ENCODE measurements at regions not wholly inside any gene's neighbourhood (a gene's known extent, or its start where the extent isn't known, plus 50 kb on each side); places are given as distances from the start of the nearest gene placed in this dataset.
A peak's percentile ranks its signal among the peaks of the same experiment; 100 is the strongest.

GRCh38 chr2:61721382-61721781, 132.5 kb downstream of the FAM161A start:
- no peak for DNase-seq

DNA sequence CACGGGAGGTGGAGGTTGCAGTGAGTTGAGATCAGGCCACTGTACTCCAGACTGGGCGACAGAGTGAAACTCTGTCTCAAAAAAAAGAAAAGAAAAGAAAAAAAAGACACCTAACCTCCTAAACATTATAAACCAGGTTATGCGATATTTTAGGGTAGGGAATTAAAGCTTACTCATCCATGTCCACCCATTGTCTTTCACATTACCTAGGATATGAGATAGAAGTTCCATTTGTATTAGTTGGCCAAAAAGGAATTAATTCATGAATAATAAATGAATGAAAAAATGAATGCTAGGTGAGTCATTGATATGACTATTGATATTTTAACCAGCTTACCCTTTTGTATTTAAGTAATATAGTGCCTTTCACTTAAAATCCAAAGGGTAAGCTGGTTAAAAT, 132.9 kb downstream of the FAM161A start:
- no peak for DNase-seq

DNA sequence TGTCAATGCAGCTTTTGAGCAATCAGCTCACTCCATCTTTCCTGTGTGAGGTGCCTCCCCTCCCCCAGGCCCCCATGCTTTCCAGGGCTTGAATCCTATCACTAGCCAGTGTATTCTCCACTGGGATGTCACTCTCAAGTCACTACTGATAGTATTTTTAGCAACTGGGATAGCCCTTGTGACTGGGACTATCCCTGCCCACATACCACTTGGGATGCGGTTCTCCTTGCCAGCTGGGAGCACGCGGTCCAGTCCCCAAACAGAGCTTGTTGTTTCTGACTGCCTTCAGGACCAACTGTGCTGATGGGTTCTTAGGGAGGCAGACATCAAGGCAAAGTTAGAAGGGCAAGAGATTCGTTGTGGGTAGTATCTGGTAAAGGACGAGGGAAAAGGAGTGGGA, 134.9 kb downstream of the FAM161A start:
- DNase-seq = no peak

DNA sequence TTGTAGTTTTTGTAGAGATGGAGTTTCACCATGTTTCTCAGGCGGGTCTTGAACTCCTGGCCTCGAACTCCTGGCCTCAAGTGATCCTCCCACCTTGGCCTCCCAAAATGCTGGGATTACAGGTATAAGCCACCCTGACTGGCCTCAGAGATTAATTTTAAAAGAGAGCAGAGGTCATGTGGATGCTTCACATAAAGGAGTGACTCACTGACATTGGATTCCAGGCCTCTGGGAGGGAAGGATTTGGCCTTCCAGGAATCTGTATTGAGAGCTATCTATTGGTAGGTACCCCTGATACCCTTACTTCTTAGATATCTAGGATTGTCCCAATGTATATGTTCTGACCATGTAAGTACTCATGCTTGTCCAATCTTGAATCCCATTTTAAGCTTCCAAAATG, 138.4 kb downstream of the FAM161A start:
- DNase-seq = no peak

DNA sequence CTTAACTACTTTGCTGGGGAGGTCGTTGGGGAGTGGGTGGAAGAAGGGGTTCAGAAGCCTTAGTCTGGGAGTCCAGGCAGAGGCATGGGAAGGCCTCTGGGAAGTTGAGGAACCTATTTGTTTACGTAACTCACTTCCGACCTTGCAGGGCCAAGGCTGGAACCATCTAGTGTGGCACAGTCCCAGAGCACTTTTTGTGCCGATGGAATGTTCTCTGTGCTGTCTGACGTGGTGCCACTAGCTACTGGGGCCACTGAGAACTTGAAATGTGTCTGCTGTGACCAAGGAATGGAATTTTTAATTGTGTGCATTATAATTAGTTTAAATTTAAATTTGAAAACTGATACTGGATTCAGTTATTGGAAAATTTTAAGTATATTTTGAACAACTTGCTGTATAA, 139.7 kb downstream of the FAM161A start:
- no peak for DNase-seq

- no peak for DNase-seq
These were observed 140.4 kb downstream of the FAM161A start for GRCh38 chr2:61713457-61713856.

DNA sequence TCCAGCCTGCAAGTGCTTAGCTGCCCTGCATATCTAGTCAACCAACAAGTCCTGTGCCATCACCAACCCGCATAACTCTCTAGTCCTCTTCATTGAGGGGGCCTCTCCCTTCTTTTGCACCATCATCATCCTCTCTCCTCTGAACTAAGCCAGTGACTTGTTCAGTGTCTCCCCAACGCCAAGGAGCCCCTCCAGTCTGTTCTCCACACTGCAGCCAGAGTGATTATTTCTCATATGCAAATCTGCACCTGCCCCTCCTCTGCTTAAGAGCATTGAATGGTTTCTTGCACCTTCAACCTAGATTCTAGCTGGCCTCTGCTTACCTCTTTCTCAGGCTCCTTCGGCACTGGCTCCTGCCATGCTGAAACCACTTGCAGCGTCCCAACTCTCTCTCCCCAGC, 141.8 kb downstream of the FAM161A start:
- no peak for DNase-seq

GRCh38 chr2:61710711-61711110, 143.1 kb downstream of the FAM161A start:
- no peak for DNase-seq

GRCh38 chr2:61707984-61708852, 145.6 kb downstream of the FAM161A start:
- DNase-seq = no peak

DNA sequence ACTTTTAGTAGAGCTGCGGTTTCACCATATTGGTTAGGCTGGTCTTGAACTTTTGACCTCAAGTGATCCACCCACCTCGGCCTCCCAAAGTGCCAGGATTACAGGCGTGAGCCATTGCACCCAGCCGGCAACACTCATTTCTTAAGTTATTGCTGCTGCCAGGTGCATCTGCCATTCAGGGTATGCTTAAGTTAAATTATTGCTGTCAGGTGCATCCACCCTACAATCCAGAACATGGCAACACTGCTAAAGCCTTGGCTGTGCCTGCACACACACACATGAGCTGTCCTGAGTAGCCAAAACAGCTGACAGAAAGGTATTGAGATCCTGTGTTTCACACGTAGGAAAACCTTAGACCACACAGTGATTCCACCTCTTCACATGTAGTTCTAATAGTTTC, 148.2 kb downstream of the FAM161A start:
- DNase-seq = no peak

DNA sequence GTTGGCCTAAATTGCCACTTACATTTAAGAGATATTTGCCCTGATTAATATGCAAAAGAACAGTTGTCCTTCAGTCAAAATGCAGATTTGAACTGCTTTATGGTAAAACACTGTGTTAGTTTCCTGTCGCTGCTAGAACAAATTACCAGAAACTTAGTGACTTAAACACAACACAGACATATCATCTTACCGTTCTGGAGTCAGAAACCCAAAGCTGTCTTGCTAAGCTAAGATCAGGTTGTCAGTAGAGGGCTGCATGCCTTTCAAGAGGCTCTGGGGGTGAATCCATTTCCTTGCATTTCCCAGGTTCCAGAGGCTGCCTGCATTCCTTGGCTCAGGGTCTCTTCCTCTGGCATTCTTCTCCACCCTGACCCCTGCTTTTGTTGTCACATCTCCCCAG, 149.5 kb downstream of the FAM161A start:
- DNase-seq = no peak

GRCh38 chr2:61702088-61702467, 151.8 kb downstream of the FAM161A start:
- DNase-seq = no peak

GRCh38 chr2:61700464-61700863, 153.4 kb downstream of the FAM161A start:
- no peak for DNase-seq

DNA sequence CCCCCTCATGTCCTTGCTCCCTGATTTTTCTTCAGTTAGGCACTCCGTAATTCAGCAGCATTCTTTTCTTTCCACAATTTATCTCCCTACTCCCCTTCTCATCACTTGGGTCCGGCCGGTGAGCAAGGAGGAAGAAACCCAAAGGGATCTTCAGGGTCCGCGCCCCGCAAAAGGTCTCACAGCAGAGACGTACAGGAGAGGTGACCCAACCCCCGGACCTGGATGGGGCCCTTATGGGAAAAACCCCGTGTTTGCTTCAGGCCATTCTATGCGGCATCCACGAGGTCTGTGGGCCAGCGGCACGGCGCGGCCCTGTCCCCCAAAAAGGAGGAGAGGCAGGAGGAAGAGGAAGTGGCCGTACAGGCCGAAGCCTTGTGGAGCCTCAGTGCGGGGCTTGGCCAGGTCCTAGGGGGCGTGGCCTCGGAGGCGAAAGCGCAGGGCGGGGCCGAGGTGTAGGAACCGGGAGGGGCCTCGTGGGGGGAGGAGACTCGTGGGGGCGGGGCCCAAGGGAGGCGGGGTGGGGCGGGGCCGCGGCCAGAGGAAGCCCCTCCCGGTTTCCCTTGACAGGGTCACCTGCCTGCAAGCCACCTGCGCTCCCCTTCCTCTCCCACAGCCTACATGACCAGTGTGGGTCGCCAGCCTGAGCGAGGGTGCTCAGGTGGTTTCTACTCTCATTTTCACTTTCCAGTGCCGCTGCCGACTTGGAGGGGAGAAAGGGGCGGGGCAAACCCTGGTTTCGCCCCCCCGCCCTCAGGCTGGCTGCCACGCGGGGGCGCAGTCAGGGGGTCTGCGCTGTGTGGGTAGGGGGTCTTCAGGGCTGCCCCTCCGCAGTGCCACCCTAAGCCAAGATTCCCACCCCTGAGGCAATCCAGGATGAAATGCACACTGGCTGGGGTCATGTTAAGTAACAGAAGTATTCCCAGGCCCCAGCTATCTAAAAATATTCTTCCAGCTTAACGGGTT, 156.4 kb upstream of the XPO1 start:
- peak; percentile 86 for DNase-seq

DNA sequence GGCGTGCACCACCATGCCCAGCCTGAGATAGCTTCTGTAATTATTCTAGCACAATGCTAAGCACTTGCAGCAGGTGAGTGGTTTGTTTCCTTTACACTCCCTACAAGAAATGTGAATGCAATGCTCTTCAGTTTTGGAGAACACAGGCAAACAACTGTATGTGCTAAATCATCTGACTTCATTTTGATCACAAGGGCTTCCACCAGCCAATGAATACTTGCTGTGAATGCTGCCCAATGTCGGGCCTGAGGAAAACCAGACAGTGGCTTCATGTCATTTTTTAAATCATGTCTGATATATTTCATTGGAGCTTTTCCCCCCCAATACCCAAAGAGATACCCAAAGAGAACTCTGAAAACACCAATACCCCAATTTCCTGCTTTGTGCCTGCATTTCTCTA, 155.6 kb upstream of the XPO1 start:
- no peak for DNase-seq

DNA sequence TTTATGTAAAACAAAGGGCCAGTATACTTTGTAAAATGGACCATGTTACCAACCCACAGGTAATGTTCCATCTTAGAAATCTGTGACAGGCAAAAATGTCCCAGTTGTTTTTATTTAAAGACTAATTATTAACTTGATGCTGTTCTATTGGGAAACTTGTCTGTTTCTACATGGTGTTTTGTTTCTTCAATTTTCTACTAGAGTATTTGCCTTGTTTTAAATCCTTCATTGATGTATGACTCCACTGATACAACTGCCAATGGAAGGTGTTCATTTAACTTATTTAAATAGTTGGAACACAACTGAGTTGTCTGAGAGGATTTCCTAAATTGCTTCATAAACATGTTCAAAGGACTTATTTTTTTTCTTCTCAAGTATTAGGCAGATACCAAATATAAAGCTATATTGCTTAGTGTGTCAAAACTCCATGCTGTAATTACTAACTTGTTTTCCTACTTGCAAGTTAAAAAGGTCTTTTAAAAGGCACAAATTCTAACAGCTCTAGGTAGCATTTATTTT, 152.0 kb upstream of the XPO1 start:
- no peak for DNase-seq

DNA sequence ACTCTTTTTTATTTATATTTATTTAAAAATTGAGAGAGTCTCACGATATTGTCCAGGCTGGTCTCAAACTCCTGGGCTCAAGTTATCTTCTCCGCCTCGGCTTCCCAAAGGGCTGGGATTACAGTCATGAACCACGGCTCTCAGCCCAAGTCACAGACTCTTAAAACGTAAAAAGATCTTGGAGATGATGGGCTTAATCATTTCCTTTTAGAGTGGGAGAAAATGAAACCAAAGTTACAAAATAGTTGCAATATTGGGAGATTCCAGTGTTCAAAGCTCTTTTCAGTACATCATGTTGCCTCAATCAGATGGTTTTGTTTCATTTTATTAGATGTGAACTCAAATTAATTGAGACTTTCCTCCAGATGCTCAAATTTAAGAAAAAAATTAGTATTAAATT, 151.4 kb upstream of the XPO1 start:
- no peak for DNase-seq

DNA sequence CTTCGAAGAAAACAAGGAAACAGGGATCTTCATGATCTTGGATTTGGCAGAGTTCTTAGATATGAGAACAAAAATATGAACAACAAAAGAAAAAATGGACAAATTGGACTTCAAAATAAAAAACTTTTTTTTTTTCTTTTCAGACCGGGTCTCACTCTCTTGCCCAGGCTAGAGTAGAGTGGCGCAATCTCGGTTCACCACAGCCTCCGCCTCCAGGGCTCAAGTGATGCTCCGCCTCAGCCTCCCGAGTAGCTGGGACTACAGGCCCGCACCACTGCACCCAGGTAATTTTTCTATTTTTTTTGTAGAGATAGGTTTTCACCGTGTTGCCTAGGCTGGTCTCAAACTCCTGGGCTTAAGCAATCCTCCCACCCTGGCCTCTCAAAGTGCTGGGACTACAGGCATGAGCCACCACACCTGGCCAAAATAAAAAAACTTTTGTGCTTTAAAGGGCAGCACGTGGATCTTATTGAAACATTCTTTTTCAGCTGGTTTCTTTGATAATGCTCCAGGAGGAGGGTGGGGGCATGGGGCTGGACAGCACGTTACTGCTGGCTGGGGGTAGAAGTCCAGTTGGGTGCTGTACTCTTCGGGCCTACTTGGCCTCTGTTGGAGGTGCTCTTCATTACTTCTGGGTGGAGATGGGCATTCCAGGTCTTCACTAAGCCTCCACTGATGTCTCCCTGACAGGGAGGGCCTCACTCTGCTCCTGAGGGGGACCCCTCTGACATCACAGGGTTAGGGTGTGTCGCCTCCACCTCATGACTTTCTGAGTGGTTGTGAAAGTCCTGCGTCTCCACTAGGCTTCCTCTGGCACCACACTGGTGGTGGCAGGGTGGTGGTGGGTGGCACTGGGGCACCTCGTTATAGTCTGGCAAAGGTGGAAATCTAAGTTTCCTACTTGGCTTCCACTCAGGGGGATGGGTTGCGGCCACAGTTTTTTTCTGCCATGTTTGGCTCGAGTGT, 150.5 kb upstream of the XPO1 start:
- DNase-seq = no peak

DNA sequence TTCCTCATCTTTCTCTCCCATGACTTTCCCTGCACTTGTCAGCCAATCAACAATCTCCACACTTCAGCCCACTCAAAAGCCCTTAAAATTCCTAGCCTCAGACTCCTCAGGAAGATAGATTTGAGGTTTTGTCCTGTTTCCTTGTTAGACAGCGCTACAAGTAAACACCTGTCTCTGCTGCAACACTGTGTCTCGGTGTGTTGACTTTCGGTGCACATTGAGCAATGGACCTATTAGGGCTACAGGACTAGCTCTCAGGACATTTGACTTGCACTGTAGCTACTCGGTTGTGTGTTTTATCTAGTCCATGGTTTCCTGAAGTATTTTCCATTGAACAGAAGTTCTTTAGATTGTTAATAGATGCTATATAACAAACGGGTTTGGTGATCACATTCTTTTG, 140.9 kb upstream of the XPO1 start:
- no peak for DNase-seq

DNA sequence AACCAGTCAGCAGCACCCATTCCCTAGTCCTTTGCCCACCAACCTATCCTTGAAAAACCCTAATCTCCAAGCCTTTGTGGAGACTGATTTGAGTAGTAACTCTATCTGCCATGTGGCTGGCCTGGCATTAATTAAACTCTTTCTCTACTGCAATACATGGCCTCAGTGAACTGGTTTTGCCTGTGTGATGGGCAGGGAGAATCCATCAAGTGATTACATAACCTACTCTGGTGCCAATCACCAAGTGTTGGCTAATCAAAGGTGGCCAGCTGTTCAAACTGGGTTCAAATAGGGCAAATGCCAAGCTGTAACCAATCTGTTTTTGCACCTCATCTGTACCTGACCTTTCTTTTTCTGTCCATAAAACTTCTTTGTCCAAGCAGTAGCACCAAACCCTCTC, 139.8 kb upstream of the XPO1 start:
- DNase-seq = no peak

DNA sequence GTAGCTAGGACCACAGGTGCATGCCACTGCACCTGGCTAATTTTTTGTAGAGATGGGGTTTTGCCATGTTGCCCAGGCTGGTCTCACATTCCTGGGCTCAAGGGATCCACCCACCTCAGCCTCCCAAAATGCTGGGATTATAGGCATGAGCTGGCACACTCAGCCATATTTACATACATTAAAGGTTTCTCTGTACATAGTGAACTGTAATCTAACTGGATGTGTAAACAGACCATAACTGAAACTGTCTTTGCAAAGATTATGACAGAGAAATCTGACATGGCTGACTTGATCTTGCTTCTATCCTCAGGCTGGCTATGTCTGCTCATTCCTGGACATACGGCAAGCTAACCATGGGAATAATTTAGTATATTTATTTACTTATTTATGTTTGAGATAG, 139.2 kb upstream of the XPO1 start:
- no peak for DNase-seq

DNA sequence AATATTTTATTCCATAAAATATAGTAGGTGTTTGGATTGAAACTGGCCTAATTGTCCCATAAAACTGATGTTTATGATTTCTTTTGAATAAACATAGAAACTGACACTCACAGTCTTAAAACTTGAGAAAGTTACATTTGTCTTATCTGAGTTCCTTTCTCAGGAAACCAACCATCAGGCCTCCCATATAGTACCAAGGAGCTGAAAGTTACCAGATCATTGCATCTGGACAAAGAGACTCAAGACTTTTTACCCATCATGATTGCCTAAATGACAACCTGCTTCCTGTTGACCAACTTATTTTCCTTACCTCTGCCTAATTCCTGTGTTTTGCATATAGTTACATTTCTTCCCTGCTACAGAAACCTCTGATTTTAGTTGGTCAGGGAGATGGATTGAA, 137.0 kb upstream of the XPO1 start:
- no peak for DNase-seq

Data from CD4-positive, alpha-beta T cell treated with Interleukin-15 for 1 hour (primary cell).